HCT116 (cell line): ENCODE measurements at regions not wholly inside any gene's neighbourhood (a gene's known extent, or its start where the extent isn't known, plus 50 kb on each side); places are given as distances from the start of the nearest gene placed in this dataset.

Experiments used
- CEBPB ChIP-seq: IDR thresholded peaks from 2 replicates; pipeline ENCODE4 v1.6.1; 2012; ENCODE audit warnings: low read depth
- CTCF ChIP-seq, 3 experiments: fragments of 200-600 bp in 1 of 3; sonication (generic) in 1 of 3; IDR thresholded peaks in 2 of 3; conservative IDR thresholded peaks in 1 of 3; 2 replicates each; pipeline ENCODE4 v1.5.1; 2012 to 2017; ENCODE audit warnings: low read depth in 2 of 3, low read length in 2 of 3, antibody characterized with exemption in 1 of 3, borderline replicate concordance in 1 of 3, control low read depth in 1 of 3, mild to moderate bottlenecking in 1 of 3, mixed read lengths in 1 of 3, mixed run types in 1 of 3, moderate library complexity in 1 of 3; ENCODE audit not compliant: insufficient read depth in 1 of 3
- EGR1 ChIP-seq: IDR thresholded peaks from 2 replicates; pipeline ENCODE4 v1.6.1; 2012; ENCODE audit warnings: low read depth
- ELF1 ChIP-seq: IDR thresholded peaks from 2 replicates; pipeline ENCODE4 v1.6.1; 2012; ENCODE audit warnings: low read depth, borderline replicate concordance
- EZH2 ChIP-seq: fragments of 200-600 bp; sonication (generic); IDR thresholded peaks from 2 replicates; pipeline ENCODE4 v1.6.1; 2017; ENCODE audit warnings: antibody characterized with exemption, mixed run types
- EZH2phosphoT487 ChIP-seq: fragments of 200-600 bp; IDR thresholded peaks from 2 replicates; pipeline ENCODE4 v1.6.1; 2018; ENCODE audit warnings: antibody characterized with exemption, borderline replicate concordance
- JUND ChIP-seq: IDR thresholded peaks from 2 replicates; pipeline ENCODE4 v1.6.1; 2012
- MAX ChIP-seq: IDR thresholded peaks from 2 replicates; pipeline ENCODE4 v1.6.1; 2012
- POLR2A ChIP-seq: IDR thresholded peaks from 2 replicates; pipeline ENCODE4 v1.7.0; 2011; ENCODE audit warnings: borderline replicate concordance; ENCODE audit not compliant: insufficient read depth, insufficient read length; ENCODE audit errors: extremely low read depth
- POLR2AphosphoS5 ChIP-seq: IDR thresholded peaks from 2 replicates; pipeline ENCODE4 v1.6.1; 2011; ENCODE audit warnings: mild to moderate bottlenecking, low read depth, low read length, moderate library complexity
- REST ChIP-seq: IDR thresholded peaks from 2 replicates; pipeline ENCODE4 v1.6.1; 2012; ENCODE audit warnings: low read depth
- SIN3A ChIP-seq: IDR thresholded peaks from 2 replicates; pipeline ENCODE4 v1.6.1; 2012; ENCODE audit warnings: low read depth
- TCF7L2 ChIP-seq: IDR thresholded peaks from 2 replicates; pipeline ENCODE4 v1.7.0; 2011; ENCODE audit warnings: borderline replicate concordance, inconsistent platforms; ENCODE audit not compliant: insufficient read depth, insufficient read length; ENCODE audit errors: extremely low read depth
- YY1 ChIP-seq: IDR thresholded peaks from 2 replicates; pipeline ENCODE4 v1.6.1; 2011; ENCODE audit warnings: low read length, low read depth, moderate library complexity, mild to moderate bottlenecking; ENCODE audit not compliant: insufficient replicate concordance; ENCODE audit errors: extremely low read depth

GRCh38 chr3:67248726-67249125 is 250.6 kb downstream of the KBTBD8 start:
- TF ChIP-seq CTCF (IDR thresholded peaks at IDR 0.05 in 2 of 3, conservative IDR thresholded peaks at IDR 0.05 in 1 of 3; ENCODE audit: borderline replicate concordance in 1 of 3, insufficient read depth in 1 of 3, low read depth in 2 of 3, low read length in 2 of 3) (no peak), EZH2phosphoT487 (no peak), ELF1 (no peak), MAX (no peak), POLR2A (no peak), SIN3A (no peak), CEBPB (no peak), EGR1 (no peak), POLR2AphosphoS5 (no peak), REST (no peak), JUND (no peak), TCF7L2 (no peak), EZH2 (no peak), YY1 (no peak)
